A673 (cell line): ENCODE measurements at regions not wholly inside any gene's neighbourhood (a gene's known extent, or its start where the extent isn't known, plus 50 kb on each side); places are given as distances from the start of the nearest gene placed in this dataset.
"Not testable (repeated sequence)": the region's sequence is repeated elsewhere in the genome, so short reads cannot be mapped to it uniquely, and the experiment has no call there.

Source experiments
- BruUV-seq: library from RNA; stranded (reverse); fragments of 400-500 nt; replicated peaks from 2 replicates; lab custom pipeline; 2021; lab: Mats Ljungman, UMichigan
- CTCF ChIA-PET: fragments of 300-600 bp; sonication (Branson Sonifier 250); formaldehyde crosslinking; loops from one replicate; lab custom pipeline; 2022; ENCODE audit warnings: antibody characterized with exemption; lab: Charles Lee
- POLR2A ChIA-PET: fragments of 300-600 bp; sonication (Branson Sonifier 250); formaldehyde crosslinking; loops from one replicate; lab custom pipeline; 2022; ENCODE audit warnings: antibody characterized with exemption; ENCODE audit not compliant: low non-redundant PET; lab: Charles Lee
- DNase-seq: peaks from one replicate; pipeline ENCODE4 v3.0.0-alpha.2; 2015; ENCODE audit warnings: low spot score
- H3K27ac ChIP-seq: fragments of 200-600 bp; sonication (generic); 2 replicates; pipeline ENCODE4 v1.5.1; 2016; ENCODE audit warnings: mixed run types, low read depth, mild to moderate bottlenecking, mixed read lengths, antibody characterized with exemption, low read length; ENCODE audit not compliant: poor library complexity, severe bottlenecking
- H3K27me3 ChIP-seq: fragments of 200-600 bp; sonication (generic); replicated peaks from 2 replicates; pipeline ENCODE4 v1.6.1; 2017; ENCODE audit warnings: mixed run types, low read depth, mild to moderate bottlenecking, mixed read lengths, antibody characterized with exemption, low read length; ENCODE audit not compliant: insufficient read depth, poor library complexity
- H3K36me3 ChIP-seq: fragments of 200-600 bp; sonication (generic); 2 replicates; pipeline ENCODE4 v1.6.1; 2016; ENCODE audit warnings: mixed run types, mild to moderate bottlenecking, mixed read lengths, antibody characterized with exemption, low read length; ENCODE audit not compliant: insufficient read depth, poor library complexity, severe bottlenecking
- H3K4me1 ChIP-seq: fragments of 200-600 bp; sonication (generic); 2 replicates; pipeline ENCODE4 v1.6.1; 2017; ENCODE audit warnings: mixed run types, mild to moderate bottlenecking, mixed read lengths, antibody characterized with exemption, low read length; ENCODE audit not compliant: insufficient read depth, poor library complexity, severe bottlenecking
- H3K4me3 ChIP-seq: fragments of 200-600 bp; sonication (generic); 2 replicates; pipeline ENCODE4 v1.5.1; 2016; ENCODE audit warnings: low read depth, mixed run types, mild to moderate bottlenecking, mixed read lengths, low read length; ENCODE audit not compliant: poor library complexity, severe bottlenecking
- H3K9me3 ChIP-seq: fragments of 200-600 bp; sonication (generic); 2 replicates; pipeline ENCODE4 v1.6.1; 2016; ENCODE audit warnings: mixed run types, low read depth, mild to moderate bottlenecking, mixed read lengths, antibody characterized with exemption, low read length; ENCODE audit not compliant: poor library complexity, severe bottlenecking
- EZH2 ChIP-seq: fragments of 200-600 bp; sonication (generic); IDR thresholded peaks from 2 replicates; pipeline ENCODE4 v1.6.1; 2017; ENCODE audit warnings: borderline replicate concordance, low read depth, mild to moderate bottlenecking, mixed read lengths, antibody characterized with exemption, low read length; ENCODE audit not compliant: poor library complexity, severe bottlenecking
- intact Hi-C: fragments of 100-400 bp; cut with micrococcal nuclease; formaldehyde crosslinking; loops from one replicate; pipeline ENCODE4 v1.10.0; 2022; ENCODE audit not compliant: unreplicated experiment
- TF ChIP-seq, protein P1 (sequence below): fragments of 300-800, 200-600 bp; sonication (generic); conservative IDR thresholded peaks from 2 replicates; pipeline ENCODE4 v1.5.1; 2017; ENCODE audit warnings: low read depth, mild to moderate bottlenecking, antibody characterized with exemption, low read length, moderate library complexity, mixed read lengths

DNA sequence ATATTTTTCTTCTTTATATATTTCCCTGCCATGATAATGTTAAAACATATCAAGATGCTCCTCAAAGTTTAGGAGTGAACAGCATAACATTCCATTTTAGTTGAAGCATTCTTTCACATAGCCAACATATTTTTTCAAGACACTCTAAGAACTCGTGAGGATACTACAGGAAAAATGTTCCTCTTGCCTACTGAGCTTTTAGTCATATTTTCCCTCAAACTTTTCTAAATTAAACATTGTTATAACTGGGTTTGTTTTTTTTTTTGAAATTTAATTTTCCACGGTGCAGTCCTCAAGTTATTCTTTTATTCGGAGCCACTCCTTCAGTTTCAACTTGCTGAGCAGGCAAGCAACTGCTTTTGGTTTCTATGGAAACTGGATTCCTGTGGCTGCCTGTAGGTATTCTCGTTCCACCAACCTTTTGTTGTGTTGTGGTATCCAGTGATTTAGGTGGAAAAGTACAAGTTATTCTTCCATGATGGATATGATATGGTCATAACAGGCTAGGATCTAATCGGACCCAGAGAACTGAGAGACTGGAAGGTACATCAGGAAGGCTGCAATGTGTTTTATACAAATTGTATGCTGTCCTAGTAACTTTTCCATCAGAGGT is 248.0 kb downstream of the TRIML1 start:
- Histone ChIP-seq H3K27ac (no peak overlapping the region), H3K27me3 (peaks cover 16% of the 10 kb centered on the region), H3K36me3 (no peaks in the 10 kb centered on the region), H3K4me1 (no peaks in the 10 kb centered on the region), H3K9me3 (peaks cover 6% of the 10 kb centered on the region), H3K4me3 (no peak overlapping the region)
- intact Hi-C loops: no loop called here
- POLR2A ChIA-PET: no interaction called here
- no peak for TF ChIP-seq EZH2
- TF ChIP-seq, protein P1, sequence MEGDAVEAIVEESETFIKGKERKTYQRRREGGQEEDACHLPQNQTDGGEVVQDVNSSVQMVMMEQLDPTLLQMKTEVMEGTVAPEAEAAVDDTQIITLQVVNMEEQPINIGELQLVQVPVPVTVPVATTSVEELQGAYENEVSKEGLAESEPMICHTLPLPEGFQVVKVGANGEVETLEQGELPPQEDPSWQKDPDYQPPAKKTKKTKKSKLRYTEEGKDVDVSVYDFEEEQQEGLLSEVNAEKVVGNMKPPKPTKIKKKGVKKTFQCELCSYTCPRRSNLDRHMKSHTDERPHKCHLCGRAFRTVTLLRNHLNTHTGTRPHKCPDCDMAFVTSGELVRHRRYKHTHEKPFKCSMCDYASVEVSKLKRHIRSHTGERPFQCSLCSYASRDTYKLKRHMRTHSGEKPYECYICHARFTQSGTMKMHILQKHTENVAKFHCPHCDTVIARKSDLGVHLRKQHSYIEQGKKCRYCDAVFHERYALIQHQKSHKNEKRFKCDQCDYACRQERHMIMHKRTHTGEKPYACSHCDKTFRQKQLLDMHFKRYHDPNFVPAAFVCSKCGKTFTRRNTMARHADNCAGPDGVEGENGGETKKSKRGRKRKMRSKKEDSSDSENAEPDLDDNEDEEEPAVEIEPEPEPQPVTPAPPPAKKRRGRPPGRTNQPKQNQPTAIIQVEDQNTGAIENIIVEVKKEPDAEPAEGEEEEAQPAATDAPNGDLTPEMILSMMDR: no peak
- BruUV-seq: no TSS peak
- CTCF ChIA-PET: no interaction called here
- DNase-seq: no peak

DNA sequence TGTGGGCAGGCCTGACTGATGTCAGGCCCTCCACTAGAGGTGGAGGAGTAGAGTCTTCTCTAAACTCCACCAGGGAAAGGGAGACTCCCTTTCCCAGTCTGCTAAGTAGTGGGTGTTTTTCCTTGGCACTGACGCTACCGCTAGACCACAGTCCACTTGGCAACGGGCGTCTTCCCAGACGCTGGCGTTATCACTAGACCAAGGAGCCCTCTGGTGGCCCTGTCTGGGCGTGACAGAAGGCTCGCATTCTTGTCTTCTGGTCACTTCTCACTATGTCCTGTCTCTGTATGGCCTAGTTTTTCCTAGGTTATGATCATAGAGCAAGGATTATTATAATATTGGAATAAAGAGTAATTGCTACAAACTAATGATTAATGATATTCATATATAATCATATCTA is 252.1 kb downstream of the TRIML1 start:
- TF ChIP-seq, protein P1: 0 out of 2 replicates have a peak, but pooled peaks have one; percentile 18
- intact Hi-C loops, H3K4me1 ChIP-seq, H3K36me3 ChIP-seq, BruUV-seq, H3K27me3 ChIP-seq, H3K27ac ChIP-seq, POLR2A ChIA-PET, H3K9me3 ChIP-seq, H3K4me3 ChIP-seq: not testable (repeated sequence)
- CTCF ChIA-PET: interaction anchor here (0.6 kb wide), 1 partner anchor 1494 kb away, joined by 3 read pairs; no protein-coding TSS in a partner anchor
- peak; percentile 19 for DNase-seq

DNA sequence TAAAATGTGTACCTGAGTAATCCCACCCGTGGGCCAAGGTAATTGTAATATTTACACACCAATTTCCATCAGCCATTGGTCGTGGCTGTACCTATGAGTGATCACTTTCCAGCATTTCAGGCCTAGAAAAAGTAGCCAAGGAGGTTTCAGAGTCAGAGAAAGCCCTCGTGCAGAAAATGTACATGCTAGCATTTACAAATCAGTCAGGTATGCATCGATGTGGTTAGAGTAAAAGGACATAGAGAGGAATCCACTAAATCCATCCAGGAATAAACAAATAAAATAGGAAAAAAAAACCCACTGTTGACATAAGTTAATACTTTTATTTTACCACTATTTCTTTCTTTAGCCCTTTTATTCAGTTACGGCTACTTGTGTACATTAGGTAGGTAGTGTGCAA is 256.8 kb downstream of the TRIML1 start:
- DNase-seq: no peak
- no peak overlapping the region for H3K27ac ChIP-seq
- peaks cover 9% of the 10 kb centered on the region for H3K4me1 ChIP-seq
- no peak overlapping the region for H3K4me3 ChIP-seq
- ChIA-PET POLR2A (no interaction called here), CTCF (no interaction called here)
- TF ChIP-seq, protein P1: no peak
- TF ChIP-seq EZH2: no peak
- intact Hi-C loops: no loop called here
- BruUV-seq: no TSS peak
- H3K9me3 ChIP-seq: no peaks in the 10 kb centered on the region
- no peaks in the 10 kb centered on the region for H3K27me3 ChIP-seq
- H3K36me3 ChIP-seq: no peaks in the 10 kb centered on the region
